IPS DF 6.9 (cell line): ENCODE measurements at regions not wholly inside any gene's neighbourhood (a gene's known extent, or its start where the extent isn't known, plus 50 kb on each side); places are given as distances from the start of the nearest gene placed in this dataset.
"Not testable (repeated sequence)": the region's sequence is repeated elsewhere in the genome, so short reads cannot be mapped to it uniquely, and the experiment has no call there.

Source experiments
- DNase-seq: peaks from one replicate; pipeline ENCODE4 v3.0.0-alpha.2; 2013; ENCODE audit warnings: low read depth, low spot score
- H3K27ac ChIP-seq: one replicate; pipeline ENCODE4 v1.5.1; 2013; ENCODE audit warnings: low read length, control low read depth
- H3K27me3 ChIP-seq: 2 replicates; pipeline ENCODE4 v1.6.1; 2013; ENCODE audit warnings: mild to moderate bottlenecking, low read length; ENCODE audit not compliant: control insufficient read depth, insufficient read depth
- H3K36me3 ChIP-seq: 2 replicates; pipeline ENCODE4 v1.6.1; 2013; ENCODE audit warnings: low read length; ENCODE audit not compliant: control insufficient read depth, insufficient read depth
- H3K4me1 ChIP-seq: 2 replicates; pipeline ENCODE4 v1.6.1; 2013; ENCODE audit warnings: low read length; ENCODE audit not compliant: control insufficient read depth, insufficient read depth
- H3K4me3 ChIP-seq: 2 replicates; pipeline ENCODE4 v1.5.1; 2013; ENCODE audit warnings: mild to moderate bottlenecking, low read length
- H3K9me3 ChIP-seq: 2 replicates; pipeline ENCODE4 v1.6.1; 2013; ENCODE audit warnings: low read length, inconsistent platforms; ENCODE audit not compliant: control insufficient read depth, insufficient read depth
- WGBS: extraction: QIAGEN DNeasy Blood & Tissue Kit; methylation state at CpG from one replicate; pipeline ENCODE4 v1.1.7; 2013; ENCODE audit warnings: mixed read lengths, missing lambda C conversion rate; ENCODE audit not compliant: insufficient read length, insufficient coverage; 5-methylcytosine and 5-hydroxymethylcytosine counted together

DNA sequence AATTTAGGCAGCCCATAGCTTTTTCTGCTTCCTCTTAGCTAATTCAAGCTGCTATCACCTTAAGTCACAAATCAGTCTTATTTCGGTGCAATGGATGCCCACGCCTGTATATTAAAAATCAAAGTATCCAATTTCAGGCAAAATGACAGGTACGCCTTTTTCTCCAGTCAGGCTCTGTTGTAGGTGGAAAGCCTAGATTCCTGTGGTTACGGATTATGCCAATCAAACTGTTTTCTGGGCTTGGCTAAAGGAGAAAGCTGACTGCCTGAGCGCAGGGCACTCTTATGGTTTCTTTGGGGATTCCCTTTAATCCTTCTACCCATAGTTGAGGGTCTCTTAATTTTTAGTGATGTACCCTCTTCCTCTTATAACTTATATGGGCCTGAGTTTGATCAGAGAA is 550.5 kb downstream of the PDHA2 start:
- Histone ChIP-seq H3K4me3 (no peak overlapping the region), H3K9me3 (no peaks in the 10 kb centered on the region), H3K27me3 (no peaks in the 10 kb centered on the region), H3K4me1 (no peaks in the 10 kb centered on the region), H3K27ac (no peak overlapping the region), H3K36me3 (no peaks in the 10 kb centered on the region)
- no peak for DNase-seq
- WGBS = no CpG with 5 or more reads among the region's 5 CpGs

DNA sequence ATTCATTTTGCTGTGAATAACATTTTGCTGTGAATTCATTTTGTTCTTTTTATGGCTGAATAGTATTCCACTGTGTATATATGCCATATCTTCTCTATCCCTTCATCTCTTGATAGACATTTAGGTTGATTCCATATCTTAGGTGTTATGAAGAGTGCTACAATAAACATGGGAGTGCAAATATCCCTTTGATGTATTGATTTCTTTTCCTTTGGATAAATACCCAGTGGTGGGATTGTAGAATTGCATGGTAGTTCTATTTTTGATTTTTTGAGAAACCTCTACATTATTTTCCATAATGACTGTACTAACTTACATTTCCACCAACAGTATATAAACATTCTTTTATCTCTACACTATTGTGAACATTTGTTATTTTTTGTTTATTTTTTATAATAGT is 555.9 kb downstream of the PDHA2 start:
- Histone ChIP-seq H3K4me3 (no peak overlapping the region), H3K4me1 (no peaks in the 10 kb centered on the region), H3K9me3 (no peaks in the 10 kb centered on the region), H3K27ac (no peak overlapping the region), H3K27me3 (no peaks in the 10 kb centered on the region), H3K36me3 (no peaks in the 10 kb centered on the region)
- DNase-seq = no peak

DNA sequence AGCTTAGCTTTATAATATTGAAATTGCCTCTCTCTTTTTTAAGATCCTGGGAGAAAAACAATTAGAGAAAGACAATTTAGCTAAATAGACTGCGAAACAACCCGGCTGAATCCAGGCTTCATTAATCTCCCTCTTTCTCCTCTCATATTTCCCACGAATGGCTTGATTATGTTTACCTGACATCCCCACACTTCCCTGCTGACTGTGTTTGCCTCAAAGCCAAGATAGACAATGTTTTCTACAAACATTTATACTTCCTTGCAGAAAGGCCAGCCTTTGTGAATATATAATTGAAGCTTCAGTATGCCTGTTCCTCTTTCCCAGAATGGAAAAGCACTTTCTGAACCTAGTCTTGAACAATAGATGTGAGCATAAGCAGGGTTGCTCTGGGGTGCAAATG is 566.8 kb downstream of the PDHA2 start:
- no peaks in the 10 kb centered on the region for H3K27me3 ChIP-seq
- H3K4me3 ChIP-seq = no peak overlapping the region
- no peaks in the 10 kb centered on the region for H3K9me3 ChIP-seq
- H3K27ac ChIP-seq = no peak overlapping the region
- WGBS = no CpG with 5 or more reads among the region's 3 CpGs
- DNase-seq = no peak
- no peaks in the 10 kb centered on the region for H3K36me3 ChIP-seq
- H3K4me1 ChIP-seq = no peaks in the 10 kb centered on the region

DNA sequence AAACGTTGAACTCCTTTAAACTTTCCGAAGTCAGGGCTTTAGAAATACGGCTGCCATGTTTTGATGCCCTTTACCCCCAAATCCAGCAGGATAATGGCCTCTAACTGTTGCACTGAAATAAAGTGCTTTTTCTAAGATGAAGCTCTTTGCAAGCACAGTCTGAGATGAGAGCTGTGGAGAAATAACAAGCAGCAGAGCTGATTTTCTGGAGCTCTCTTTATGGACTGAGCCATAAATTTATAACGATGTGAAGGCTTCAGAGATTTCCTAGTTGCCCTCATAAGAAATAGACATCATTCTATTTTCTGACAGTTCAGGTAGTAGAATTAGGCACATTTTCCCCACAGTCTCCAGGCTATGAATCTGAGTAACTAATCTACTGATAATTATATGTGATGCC is 567.3 kb downstream of the PDHA2 start:
- Histone ChIP-seq H3K9me3 (no peaks in the 10 kb centered on the region), H3K27me3 (no peaks in the 10 kb centered on the region), H3K4me3 (no peak overlapping the region), H3K27ac (no peak overlapping the region), H3K4me1 (no peaks in the 10 kb centered on the region), H3K36me3 (no peaks in the 10 kb centered on the region)
- no CpG with 5 or more reads among the region's 4 CpGs for WGBS
- DNase-seq = no peak

DNA sequence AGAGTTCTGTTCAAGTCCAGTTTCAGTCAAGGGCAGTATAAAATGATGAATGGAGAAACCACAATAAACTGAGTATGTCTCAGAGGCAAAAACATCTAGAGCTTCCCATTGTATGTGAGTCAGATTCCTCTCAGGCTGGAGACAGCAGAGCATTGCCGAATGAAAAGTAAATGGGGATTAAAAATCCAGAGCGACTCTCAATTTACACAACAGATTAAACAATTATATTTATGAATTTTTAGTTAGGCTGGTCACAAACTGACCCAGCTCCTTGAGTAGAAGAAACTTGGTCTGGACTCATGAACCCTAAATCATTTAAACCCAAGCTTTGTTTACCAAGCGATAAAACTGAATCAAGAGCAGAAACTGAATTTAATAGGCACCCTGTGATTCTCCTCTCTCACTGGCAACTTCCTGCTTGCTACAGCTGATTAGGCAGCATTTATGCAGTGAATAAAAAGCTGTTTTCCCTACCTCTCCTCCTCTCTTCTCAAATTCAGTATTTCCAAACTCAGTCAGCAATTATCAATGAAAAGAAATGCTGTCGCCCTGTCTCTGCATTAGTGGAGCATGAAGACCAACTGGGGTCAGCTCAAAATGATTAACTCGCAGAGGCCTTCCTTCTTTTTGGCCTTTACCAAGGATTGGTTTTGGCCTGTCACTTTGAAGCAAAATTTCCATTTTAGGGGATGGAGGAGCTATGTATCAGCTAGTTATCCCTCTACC is 568.0 kb downstream of the PDHA2 start:
- WGBS = no CpG with 5 or more reads among the region's 5 CpGs
- Histone ChIP-seq H3K9me3 (no peaks in the 10 kb centered on the region), H3K27me3 (no peaks in the 10 kb centered on the region), H3K27ac (no peak overlapping the region), H3K4me3 (no peak overlapping the region), H3K36me3 (no peaks in the 10 kb centered on the region), H3K4me1 (no peaks in the 10 kb centered on the region)
- DNase-seq = no peak

DNA sequence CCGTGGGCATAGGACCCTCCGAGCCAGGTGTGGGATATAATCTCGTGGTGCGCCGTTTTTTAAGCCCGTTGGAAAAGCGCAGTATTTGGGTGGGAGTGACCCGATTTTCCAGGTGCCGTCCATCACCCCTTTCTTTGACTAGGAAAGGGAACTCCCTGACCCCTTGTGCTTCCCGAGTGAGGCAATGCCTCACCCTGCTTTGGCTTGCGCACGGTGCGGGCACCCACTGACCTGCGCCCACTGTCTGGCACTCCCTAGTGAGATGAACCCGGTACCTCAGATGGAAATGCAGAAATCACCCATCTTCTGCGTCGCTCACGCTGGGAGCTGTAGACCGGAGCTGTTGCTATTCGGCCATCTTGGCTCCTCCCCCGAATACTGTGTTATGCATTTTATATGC is 575.0 kb downstream of the PDHA2 start:
- H3K36me3 ChIP-seq, H3K9me3 ChIP-seq, H3K4me1 ChIP-seq, H3K27me3 ChIP-seq, DNase-seq, H3K4me3 ChIP-seq, H3K27ac ChIP-seq: not testable (repeated sequence)
- no CpG with 5 or more reads among the region's 21 CpGs for WGBS

DNA sequence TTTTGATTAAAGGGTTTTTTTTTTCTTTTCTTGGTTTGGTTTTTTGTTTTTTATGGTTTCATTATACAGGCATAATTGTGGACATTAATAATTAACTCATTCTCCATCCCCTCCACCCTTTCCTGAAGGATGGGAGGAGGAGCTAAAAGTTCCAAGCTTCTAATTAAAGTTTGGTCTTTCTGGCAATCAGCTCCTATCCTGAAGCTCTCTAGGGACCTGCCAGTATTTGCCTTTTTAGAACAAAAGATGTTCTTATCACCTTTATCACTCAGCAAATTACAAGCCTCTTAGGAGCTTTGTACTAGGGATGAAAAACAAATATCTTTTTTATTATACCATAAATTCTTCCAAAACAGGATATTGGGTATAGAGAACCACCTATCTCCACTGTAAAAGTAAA is 589.8 kb downstream of the PDHA2 start:
- no peak for DNase-seq
- Histone ChIP-seq H3K4me3 (no peak overlapping the region), H3K27ac (no peak overlapping the region)

DNA sequence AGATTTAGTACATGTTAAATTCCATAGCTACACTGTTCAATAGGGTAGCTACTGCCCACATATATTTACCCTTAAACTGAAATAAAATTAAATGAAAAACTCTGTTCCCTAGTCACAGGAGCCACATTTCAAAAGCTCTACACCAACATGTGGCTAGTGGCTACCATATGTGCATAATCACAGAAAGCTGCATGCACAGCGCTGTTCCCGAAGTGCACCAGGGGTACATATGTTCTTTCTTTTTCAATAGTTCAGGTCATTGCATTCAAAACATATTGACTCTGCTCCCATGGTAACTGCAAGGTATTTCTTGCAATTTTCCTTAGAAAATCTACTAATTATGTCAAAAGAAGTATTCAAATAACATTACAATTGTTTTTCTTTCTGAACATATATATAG is 591.2 kb downstream of the PDHA2 start:
- Histone ChIP-seq H3K4me3 (no peak overlapping the region), H3K27ac (no peak overlapping the region), H3K4me1 (no peaks in the 10 kb centered on the region), H3K9me3 (no peaks in the 10 kb centered on the region), H3K27me3 (no peaks in the 10 kb centered on the region), H3K36me3 (no peaks in the 10 kb centered on the region)
- no peak for DNase-seq
- no CpG with 5 or more reads among the region's 2 CpGs for WGBS

More for the DNA sequence above, 589.8 kb downstream of the PDHA2 start:
- Histone ChIP-seq H3K9me3 (no peaks in the 10 kb centered on the region), H3K4me1 (no peaks in the 10 kb centered on the region), H3K36me3 (no peaks in the 10 kb centered on the region), H3K27me3 (no peaks in the 10 kb centered on the region)

DNA sequence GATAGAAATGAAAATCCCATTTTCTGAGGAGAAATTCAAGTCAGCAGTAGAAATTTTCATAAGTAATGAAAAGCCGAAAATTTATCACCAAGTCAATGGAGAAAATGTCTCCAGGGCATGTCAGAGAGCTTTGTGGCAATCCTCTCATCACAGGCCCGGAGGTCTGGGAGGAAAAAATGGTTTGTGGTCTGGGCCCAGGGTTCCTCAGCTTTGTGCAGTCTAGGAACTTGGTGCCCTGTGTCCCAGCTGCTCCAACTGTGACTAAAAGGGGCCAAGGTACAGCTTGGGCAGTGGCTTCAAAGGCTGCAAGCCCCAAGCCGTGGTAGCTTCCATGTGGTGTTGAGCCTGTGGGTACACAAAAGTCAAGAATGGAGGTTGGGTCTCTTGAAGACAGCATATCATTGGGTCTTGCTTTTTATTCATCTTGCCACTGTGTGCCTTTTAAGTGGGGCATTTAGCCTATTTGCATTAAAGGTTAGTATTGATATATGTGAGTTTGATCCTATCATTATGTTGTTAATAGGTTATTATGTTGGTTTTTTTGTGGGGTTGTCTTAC is 608.5 kb downstream of the PDHA2 start:
- Histone ChIP-seq H3K27ac (no peak overlapping the region), H3K4me3 (no peak overlapping the region), H3K4me1 (no peaks in the 10 kb centered on the region), H3K36me3 (no peaks in the 10 kb centered on the region), H3K27me3 (no peaks in the 10 kb centered on the region), H3K9me3 (no peaks in the 10 kb centered on the region)
- WGBS = no CpG with 5 or more reads among the region's 3 CpGs
- no peak for DNase-seq

DNA sequence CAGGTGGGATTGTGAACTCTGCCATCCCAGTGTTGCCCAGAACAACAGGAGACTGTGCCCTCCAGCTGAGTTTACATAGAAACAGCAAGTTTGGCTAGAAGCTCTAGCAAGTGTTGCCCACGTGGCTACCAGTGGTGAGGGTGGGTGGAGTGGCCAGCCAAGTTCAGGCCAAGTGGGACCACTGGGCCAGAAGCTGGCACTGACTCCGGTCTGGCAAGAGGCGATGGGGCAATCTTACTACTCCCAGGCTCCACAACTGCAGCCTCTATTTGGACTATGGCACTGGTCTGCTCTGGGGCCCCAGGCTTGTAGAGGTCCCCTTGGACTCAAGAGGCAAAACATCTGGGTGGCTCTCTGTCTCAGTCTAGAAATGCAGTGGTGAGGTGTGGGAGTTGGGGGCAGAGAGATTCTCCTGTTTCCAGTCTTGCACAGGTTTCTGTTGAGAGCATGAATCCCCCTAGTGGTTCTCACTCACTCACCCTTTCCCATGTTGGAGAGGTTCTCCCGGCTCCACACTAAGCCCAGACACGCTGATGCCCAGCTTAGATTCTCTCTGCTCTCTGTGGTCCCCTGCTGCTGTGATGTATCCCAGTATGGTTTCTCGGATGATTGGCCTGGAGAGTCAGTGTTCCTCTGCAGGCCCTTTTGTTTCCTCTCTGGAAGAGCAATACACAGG is 615.3 kb downstream of the PDHA2 start:
- Histone ChIP-seq H3K4me3 (no peak overlapping the region), H3K9me3 (no peaks in the 10 kb centered on the region), H3K4me1 (no peaks in the 10 kb centered on the region), H3K36me3 (no peaks in the 10 kb centered on the region; the same call in 1 of the 2 replicates), H3K27me3 (no peaks in the 10 kb centered on the region), H3K27ac (no peak overlapping the region)
- WGBS = no CpG with 5 or more reads among the region's 6 CpGs
- no peak for DNase-seq

DNA sequence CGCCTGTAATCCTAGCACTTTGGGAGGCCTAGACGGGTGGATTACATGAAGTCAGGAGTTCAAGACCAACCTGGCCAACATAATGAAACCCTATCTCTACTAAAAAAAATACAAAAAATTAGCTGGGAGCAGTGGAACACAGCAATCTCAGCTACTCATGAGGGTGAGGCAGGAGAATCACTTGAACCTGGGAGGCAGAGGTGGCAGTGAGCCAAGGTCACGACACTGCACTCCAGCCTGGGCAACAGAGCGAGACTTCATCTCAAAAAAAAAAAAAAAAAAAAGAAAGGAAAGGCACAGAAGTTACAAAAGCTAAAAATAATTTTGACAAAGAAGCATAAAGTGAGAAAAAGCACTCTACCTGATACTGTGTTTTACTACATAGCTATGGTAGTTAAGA is 618.1 kb downstream of the PDHA2 start:
- not testable (repeated sequence) for H3K36me3 ChIP-seq, DNase-seq, H3K27ac ChIP-seq, H3K4me1 ChIP-seq, H3K27me3 ChIP-seq, H3K4me3 ChIP-seq, H3K9me3 ChIP-seq
- no CpG with 5 or more reads among the region's 4 CpGs for WGBS
